ENCODE measurements at regions not wholly inside any gene's neighbourhood (a gene's known extent, or its start where the extent isn't known, plus 50 kb on each side); places are given as distances from the start of the nearest gene placed in this dataset.

GRCh38 chr10:35928748-35929147, 286.7 kb upstream of the FZD8 start:
- WGBS (ENCODE audit: insufficient coverage) = no CpG with 5 or more reads among the region's 6 CpGs
- ChIA-PET POLR2A (no interaction called here), CTCF (no interaction called here)
- H3K4me1 Mint-ChIP-seq = no peaks in the 10 kb centered on the region
- intact Hi-C loops (cut with micrococcal nuclease) = no loop called here
- Histone ChIP-seq H3K9me3 (ENCODE audit: control extremely low read depth in 1 of 3, control insufficient read depth in 2 of 3, insufficient read depth in 1 of 3, low read length in 2 of 3) (no peaks in the 10 kb centered on the region), H4K20me1 (ENCODE audit: control insufficient read depth, insufficient read depth, low read length, poor library complexity, severe bottlenecking) (no peaks in the 10 kb centered on the region), H3K27ac (ENCODE audit: low read length in 2 of 2) (no peak overlapping the region), H3K9ac (ENCODE audit: low read length) (no peak overlapping the region), H3K4me1 (ENCODE audit: control insufficient read depth in 2 of 2, insufficient read depth in 2 of 2, low read length in 2 of 2) (no peaks in the 10 kb centered on the region), H3K36me3 (replicated peaks in 1 of 2; ENCODE audit: control extremely low read depth in 1 of 2, control insufficient read depth in 1 of 2, extremely low read depth in 1 of 2, insufficient read depth in 2 of 2, low read length in 1 of 2) (no peaks in the 10 kb centered on the region), H3K4me3 (ENCODE audit: control extremely low read depth in 1 of 5, extremely low read depth in 1 of 5, insufficient read depth in 1 of 5, low read depth in 2 of 5, low read length in 4 of 5) (no peak overlapping the region), H3K4me2 (replicated peaks; ENCODE audit: low read depth, low read length, poor library complexity, severe bottlenecking) (no peak overlapping the region), H2AFZ (ENCODE audit: insufficient read depth, low read depth, low read length, poor library complexity, severe bottlenecking) (no peak overlapping the region), H3K27me3 (replicated peaks in 1 of 4; ENCODE audit: control extremely low read depth in 1 of 4, control insufficient read depth in 3 of 4, insufficient read depth in 4 of 4, low read length in 3 of 4) (no peaks in the 10 kb centered on the region), H3K79me2 (ENCODE audit: control insufficient read depth, insufficient read depth, low read length) (no peaks in the 10 kb centered on the region)
- H3K27ac Mint-ChIP-seq = no peak overlapping the region
- no peaks in the 10 kb centered on the region for H3K27me3 Mint-ChIP-seq
- no peak for TF ChIP-seq EZH2 (IDR thresholded peaks at IDR 0.05; ENCODE audit: borderline replicate concordance, insufficient read depth, low read depth, low read length, poor library complexity, severe bottlenecking)
- no peak for TF ChIP-seq CTCF (IDR thresholded peaks at IDR 0.05)
- peaks cover 2% of the 10 kb centered on the region for H3K9me3 Mint-ChIP-seq (ENCODE audit: insufficient read depth)
- DNase-seq = no peak
- no peak for ATAC-seq (ENCODE audit: low read depth)
- H3K4me3 Mint-ChIP-seq = no peak overlapping the region

GRCh38 chr10:35927990-35928488, 285.9 kb upstream of the FZD8 start:
- Histone ChIP-seq H3K9me3 (ENCODE audit: control extremely low read depth in 1 of 3, control insufficient read depth in 2 of 3, insufficient read depth in 1 of 3, low read length in 2 of 3) (no peaks in the 10 kb centered on the region), H4K20me1 (ENCODE audit: control insufficient read depth, insufficient read depth, low read length, poor library complexity, severe bottlenecking) (no peaks in the 10 kb centered on the region), H2AFZ (ENCODE audit: insufficient read depth, low read depth, low read length, poor library complexity, severe bottlenecking) (no peak overlapping the region), H3K4me2 (replicated peaks; ENCODE audit: low read depth, low read length, poor library complexity, severe bottlenecking) (no peak overlapping the region), H3K79me2 (ENCODE audit: control insufficient read depth, insufficient read depth, low read length) (no peaks in the 10 kb centered on the region), H3K9ac (ENCODE audit: low read length) (no peak overlapping the region), H3K27me3 (replicated peaks in 1 of 4; ENCODE audit: control extremely low read depth in 1 of 4, control insufficient read depth in 3 of 4, insufficient read depth in 4 of 4, low read length in 3 of 4) (no peaks in the 10 kb centered on the region), H3K4me3 (ENCODE audit: control extremely low read depth in 1 of 5, extremely low read depth in 1 of 5, insufficient read depth in 1 of 5, low read depth in 2 of 5, low read length in 4 of 5) (no peak overlapping the region), H3K4me1 (ENCODE audit: control insufficient read depth in 2 of 2, insufficient read depth in 2 of 2, low read length in 2 of 2) (no peaks in the 10 kb centered on the region), H3K36me3 (replicated peaks in 1 of 2; ENCODE audit: control extremely low read depth in 1 of 2, control insufficient read depth in 1 of 2, extremely low read depth in 1 of 2, insufficient read depth in 2 of 2, low read length in 1 of 2) (no peaks in the 10 kb centered on the region), H3K27ac (ENCODE audit: low read length in 2 of 2) (no peak overlapping the region)
- H3K27me3 Mint-ChIP-seq = no peaks in the 10 kb centered on the region
- H3K9me3 Mint-ChIP-seq (ENCODE audit: insufficient read depth) = peaks cover 2% of the 10 kb centered on the region
- intact Hi-C loops (cut with micrococcal nuclease) = no loop called here
- no peak for TF ChIP-seq CTCF (IDR thresholded peaks at IDR 0.05)
- no peak for TF ChIP-seq EZH2 (IDR thresholded peaks at IDR 0.05; ENCODE audit: borderline replicate concordance, insufficient read depth, low read depth, low read length, poor library complexity, severe bottlenecking)
- ChIA-PET POLR2A (no interaction called here), CTCF (no interaction called here)
- no peak for DNase-seq
- 88% methylated on average over 5 of the region's 9 CpGs for WGBS (ENCODE audit: insufficient coverage)
- H3K4me3 Mint-ChIP-seq = no peak overlapping the region
- H3K4me1 Mint-ChIP-seq = no peaks in the 10 kb centered on the region
- no peak for ATAC-seq (ENCODE audit: low read depth)
- no peak overlapping the region for H3K27ac Mint-ChIP-seq

All from B cell (primary cell).